IMR-90 (cell line): ENCODE measurements at regions not wholly inside any gene's neighbourhood (a gene's known extent, or its start where the extent isn't known, plus 50 kb on each side); places are given as distances from the start of the nearest gene placed in this dataset.

Experiments used
- ATAC-seq: fragments of 200-7000 bp; cut with Tn5 transposase; 2 replicates; pipeline ENCODE4 v1.9.1; 2020; ENCODE audit warnings: low read depth, mild to moderate bottlenecking, moderate library complexity
- BruUV-seq: library from RNA; stranded (reverse); fragments of 400-500 nt; replicated peaks from 2 replicates; lab custom pipeline; 2021; lab: Mats Ljungman, UMichigan
- CTCF ChIA-PET: fragments of 300-600 bp; formaldehyde crosslinking; extraction: SDS; loops from one replicate; lab custom pipeline; 2021; ENCODE audit warnings: antibody characterized with exemption; lab: Yijun Ruan, JAX
- POLR2A ChIA-PET: fragments of 300-600 bp; sonication (Branson Sonifier 250); formaldehyde crosslinking; loops from one replicate; lab custom pipeline; 2022; ENCODE audit warnings: antibody characterized with exemption; ENCODE audit not compliant: unreplicated experiment; lab: Charles Lee
- DNase-seq: peaks from one replicate; pipeline ENCODE4 v3.0.0; 2013
- H2AFZ ChIP-seq: replicated peaks from 2 replicates; pipeline ENCODE3; 2013; ENCODE audit warnings: low read length, mild to moderate bottlenecking; ENCODE audit not compliant: poor library complexity
- H2AK5ac ChIP-seq: 2 replicates; pipeline ENCODE4 v1.6.1; 2013; ENCODE audit warnings: low read depth, low read length, inconsistent platforms
- H2AK9ac ChIP-seq: replicated peaks from 2 replicates; pipeline ENCODE3; 2013; ENCODE audit warnings: mild to moderate bottlenecking, low read depth, low read length, moderate library complexity; ENCODE audit not compliant: poor library complexity
- H2BK120ac ChIP-seq: 2 replicates; pipeline ENCODE4 v1.6.1; 2013; ENCODE audit warnings: low read depth, low read length, inconsistent platforms
- H2BK15ac ChIP-seq: 3 replicates; pipeline ENCODE4 v1.6.1; 2013; ENCODE audit warnings: low read depth, low read length, inconsistent platforms
- H2BK20ac ChIP-seq: 2 replicates; pipeline ENCODE4 v1.6.1; 2013; ENCODE audit warnings: low read depth, mild to moderate bottlenecking, inconsistent platforms, low read length, moderate library complexity
- H2BK5ac ChIP-seq: 2 replicates; pipeline ENCODE4 v1.6.1; 2013; ENCODE audit warnings: mild to moderate bottlenecking, low read depth, low read length, inconsistent platforms; ENCODE audit not compliant: poor library complexity, severe bottlenecking
- H3K14ac ChIP-seq: replicated peaks from 2 replicates; pipeline ENCODE4 v1.6.1; 2013; ENCODE audit warnings: low read depth, low read length, inconsistent platforms
- H3K18ac ChIP-seq: 2 replicates; pipeline ENCODE4 v1.6.1; 2013; ENCODE audit warnings: low read depth, low read length, control low read depth
- H3K23ac ChIP-seq: 2 replicates; pipeline ENCODE4 v1.6.1; 2013; ENCODE audit warnings: low read depth, low read length, inconsistent platforms
- H3K27ac ChIP-seq: 2 replicates; pipeline ENCODE4 v1.5.1; 2013; ENCODE audit warnings: mild to moderate bottlenecking, control low read depth, low read length; ENCODE audit not compliant: insufficient read depth
- H3K27me3 ChIP-seq: 2 replicates; pipeline ENCODE4 v1.6.1; 2013; ENCODE audit warnings: low read length; ENCODE audit not compliant: control insufficient read depth, insufficient read depth
- H3K36me3 ChIP-seq: 2 replicates; pipeline ENCODE4 v1.6.1; 2013; ENCODE audit warnings: low read length, mixed read lengths; ENCODE audit not compliant: control insufficient read depth, insufficient read depth
- H3K4ac ChIP-seq: 2 replicates; pipeline ENCODE4 v1.6.1; 2013; ENCODE audit warnings: low read depth, low read length, inconsistent platforms
- H3K4me1 ChIP-seq: 2 replicates; pipeline ENCODE4 v1.6.1; 2013; ENCODE audit warnings: low read length, mixed read lengths; ENCODE audit not compliant: control insufficient read depth, insufficient read depth
- H3K4me2 ChIP-seq: 2 replicates; pipeline ENCODE4 v1.6.1; 2013; ENCODE audit warnings: low read depth, mild to moderate bottlenecking, control low read depth, low read length, moderate library complexity
- H3K4me3 ChIP-seq: 2 replicates; pipeline ENCODE4 v1.5.1; 2013; ENCODE audit warnings: low read depth, mild to moderate bottlenecking, control low read depth, low read length, moderate library complexity; ENCODE audit not compliant: insufficient read depth
- H3K56ac ChIP-seq: 2 replicates; pipeline ENCODE4 v1.6.1; 2013; ENCODE audit warnings: low read length, inconsistent platforms; ENCODE audit not compliant: insufficient read depth; ENCODE audit errors: extremely low read depth
- H3K79me1 ChIP-seq, 2 experiments: 2 replicates each; pipeline ENCODE4 v1.6.1; 2013; ENCODE audit warnings: low read length in 2 of 2, inconsistent platforms in 1 of 2, low read depth in 1 of 2
- H3K9ac ChIP-seq: 2 replicates; pipeline ENCODE4 v1.6.1; 2013; ENCODE audit warnings: low read depth, low read length, control low read depth
- H3K9me1 ChIP-seq: 2 replicates; pipeline ENCODE4 v1.6.1; 2013; ENCODE audit warnings: low read length, inconsistent platforms; ENCODE audit not compliant: insufficient read depth
- H3K9me3 ChIP-seq: 2 replicates; pipeline ENCODE4 v1.6.1; 2013; ENCODE audit warnings: low read length; ENCODE audit not compliant: control insufficient read depth, insufficient read depth
- H4K20me1 ChIP-seq: 2 replicates; pipeline ENCODE4 v1.6.1; 2013; ENCODE audit warnings: low read length, inconsistent platforms; ENCODE audit not compliant: insufficient read depth
- H4K5ac ChIP-seq: 2 replicates; pipeline ENCODE4 v1.6.1; 2013; ENCODE audit warnings: mild to moderate bottlenecking, low read depth, low read length, control low read depth
- H4K8ac ChIP-seq, 2 experiments: 2 replicates each; pipeline ENCODE4 v1.6.1; 2013; ENCODE audit warnings: low read depth in 2 of 2, low read length in 2 of 2, control low read depth in 1 of 2, inconsistent platforms in 1 of 2
- H4K91ac ChIP-seq: 2 replicates; pipeline ENCODE4 v1.6.1; 2013; ENCODE audit warnings: low read depth, low read length, inconsistent platforms; ENCODE audit not compliant: insufficient read depth
- FOS ChIP-seq: fragments of 150-350 bp; IDR thresholded peaks from 2 replicates; pipeline ENCODE4 v1.6.1; 2016; ENCODE audit warnings: low read depth, low read length
- POLR2A ChIP-seq: IDR thresholded peaks from 2 replicates; pipeline ENCODE4 v1.6.1; 2012; ENCODE audit warnings: mild to moderate bottlenecking, low read depth, low read length
- RCOR1 ChIP-seq: IDR thresholded peaks from 2 replicates; pipeline ENCODE4 v1.6.1; 2012; ENCODE audit warnings: mild to moderate bottlenecking, low read length, improper control_type of control experiment; ENCODE audit not compliant: insufficient replicate concordance
- SMC3 ChIP-seq: fragments of 150-350 bp; IDR thresholded peaks from 2 replicates; pipeline ENCODE4 v1.6.1; 2016; ENCODE audit warnings: low read depth, mild to moderate bottlenecking, antibody characterized with exemption, low read length, moderate library complexity
- USF2 ChIP-seq: fragments of 150-350 bp; IDR thresholded peaks from 2 replicates; pipeline ENCODE4 v1.6.1; 2017; ENCODE audit warnings: mild to moderate bottlenecking, antibody characterized with exemption, low read length, low read depth
- WGBS, 2 experiments: methylation state at CpG; one replicate each; pipeline versions ENCODE4 v1.1.5 to v1.1.7; 2013; ENCODE audit warnings: missing lambda C conversion rate in 2 of 2; ENCODE audit not compliant: insufficient read length in 1 of 2; ENCODE audit errors: extremely low coverage in 2 of 2; 5-methylcytosine and 5-hydroxymethylcytosine counted together
- dilution Hi-C: fragments of 300-500 bp; cut with HindIII; formaldehyde crosslinking; loops from one replicate; pipeline ENCODE4 v1.14.3; 2018; ENCODE audit warnings: low sequenced_read_pairs; ENCODE audit not compliant: unreplicated experiment
- in situ Hi-C: fragments of 300-500 bp; cut with MboI; formaldehyde crosslinking; loops from 3 replicates; pipeline ENCODE4 v1.14.3; 2019; ENCODE audit warnings: low sequenced_read_pairs, inconsistent platforms, mixed read lengths
- intact Hi-C: fragments of 100-400 bp; cut with micrococcal nuclease; formaldehyde crosslinking; loops from 2 replicates; pipeline ENCODE4 v1.10.0; 2022

GRCh38 chr12:105554223-105554678, 223.8 kb downstream of the C12orf75 start:
- no peak for DNase-seq
- no CpG with 5 or more reads among the region's 3 CpGs for WGBS, 2 experiments
- intact Hi-C loops = no loop called here

More at GRCh38 chr12:105554223-105554678, 223.8 kb downstream of the C12orf75 start:
- Histone ChIP-seq H3K79me1 (no peaks in the 10 kb centered on the region), H3K9me1 (no peaks in the 10 kb centered on the region), H2AFZ (no peak overlapping the region), H3K9me3 (no peaks in the 10 kb centered on the region), H3K4me1 (no peaks in the 10 kb centered on the region), H3K14ac (no peak overlapping the region), H2BK15ac (no peak overlapping the region), H3K56ac (no peak overlapping the region), H3K27me3 (no peaks in the 10 kb centered on the region; the same call in 1 of the 2 replicates), H2AK9ac (no peak overlapping the region), H3K23ac (no peak overlapping the region), H4K20me1 (no peaks in the 10 kb centered on the region), H3K27ac (no peak overlapping the region), H4K8ac (no peak overlapping the region), H2BK120ac (no peak overlapping the region), H3K4me2 (no peak overlapping the region), H4K91ac (no peak overlapping the region), H4K5ac (no peak overlapping the region), H2BK5ac (no peak overlapping the region), H3K4ac (no peak overlapping the region), H2AK5ac (no peak overlapping the region), H2BK20ac (no peak overlapping the region), H3K36me3 (no peaks in the 10 kb centered on the region), H3K18ac (no peak overlapping the region), H3K4me3 (no peak overlapping the region), H3K9ac (no peak overlapping the region)
- ChIA-PET CTCF (no interaction called here), POLR2A (interaction anchor here (0.6 kb wide), 1 partner anchor 11 kb away, joined by 3 read pairs; no protein-coding TSS in a partner anchor)
- no TSS peak for BruUV-seq
- dilution Hi-C loops = no loop called here
- in situ Hi-C loops = no loop called here
- no peak for ATAC-seq
- no peak for TF ChIP-seq POLR2A
- TF ChIP-seq SMC3 = no peak
- no peak for TF ChIP-seq FOS
- TF ChIP-seq USF2 = no peak
- TF ChIP-seq RCOR1 = no peak
